PC-9 (cell line): ENCODE measurements at regions not wholly inside any gene's neighbourhood (a gene's known extent, or its start where the extent isn't known, plus 50 kb on each side); places are given as distances from the start of the nearest gene placed in this dataset.

ENCODE experiments used
- BruUV-seq: library from RNA; stranded (reverse); fragments of 400-500 nt; replicated peaks from 2 replicates; lab custom pipeline; 2021; lab: Mats Ljungman, UMichigan
- CTCF ChIA-PET: fragments of 300-600 bp; sonication (Branson Sonifier 250); formaldehyde crosslinking; loops from one replicate; lab custom pipeline; 2022; ENCODE audit warnings: antibody characterized with exemption; lab: Charles Lee
- POLR2A ChIA-PET: fragments of 300-600 bp; sonication (Branson Sonifier 250); formaldehyde crosslinking; loops from one replicate; lab custom pipeline; 2022; ENCODE audit warnings: antibody characterized with exemption; ENCODE audit not compliant: unreplicated experiment; lab: Charles Lee
- DNase-seq, 2 experiments: peaks; one replicate each; pipeline versions ENCODE4 v3.0.0 to v3.0.0-alpha.2; 2015 to 2022; ENCODE audit warnings: mixed read lengths in 1 of 2
- H2AFZ ChIP-seq: fragments of 200-600 bp; sonication (generic); 2 replicates; pipeline ENCODE4 v1.8.1; 2017; ENCODE audit warnings: antibody characterized with exemption
- H3F3A ChIP-seq: fragments of 200-600 bp; sonication (generic); 2 replicates; pipeline ENCODE4 v1.8.1; 2017; ENCODE audit warnings: antibody characterized with exemption, mild to moderate bottlenecking, low read depth; ENCODE audit not compliant: insufficient read depth
- H3K27ac ChIP-seq: fragments of 200-600 bp; sonication (generic); 2 replicates; pipeline ENCODE4 v1.6.1; 2016; ENCODE audit warnings: mixed run types
- H3K27me3 ChIP-seq: fragments of 200-600 bp; sonication (generic); 2 replicates; pipeline ENCODE4 v1.6.1; 2016; ENCODE audit warnings: low read depth, mixed run types; ENCODE audit not compliant: insufficient read depth
- H3K36me3 ChIP-seq: fragments of 200-600 bp; sonication (generic); 2 replicates; pipeline ENCODE4 v1.6.1; 2016; ENCODE audit warnings: low read depth, mixed run types
- H3K4me1 ChIP-seq: fragments of 200-600 bp; sonication (generic); replicated peaks from 2 replicates; pipeline ENCODE4 v1.6.1; 2016; ENCODE audit warnings: mixed run types; ENCODE audit not compliant: insufficient read depth
- H3K4me2 ChIP-seq: fragments of 200-600 bp; sonication (generic); 2 replicates; pipeline ENCODE4 v1.6.1; 2017; ENCODE audit warnings: mixed run types
- H3K4me3 ChIP-seq: fragments of 200-600 bp; sonication (generic); 2 replicates; pipeline ENCODE4 v1.6.1; 2016; ENCODE audit warnings: mixed run types
- H3K79me2 ChIP-seq: fragments of 200-600 bp; sonication (generic); 2 replicates; pipeline ENCODE4 v1.6.1; 2017; ENCODE audit warnings: low read depth, mixed run types
- H3K9me2 ChIP-seq: fragments of 200-600 bp; sonication (generic); 2 replicates; pipeline ENCODE4 v1.8.1; 2017; ENCODE audit warnings: mild to moderate bottlenecking; ENCODE audit not compliant: insufficient read depth
- H3K9me3 ChIP-seq: fragments of 200-600 bp; sonication (generic); 2 replicates; pipeline ENCODE4 v1.8.1; 2016; ENCODE audit warnings: low read depth; ENCODE audit not compliant: insufficient read depth
- H4K20me1 ChIP-seq: fragments of 200-600 bp; sonication (generic); 2 replicates; pipeline ENCODE4 v1.8.1; 2017; ENCODE audit not compliant: insufficient read depth
- CTCF ChIP-seq: fragments of 200-600 bp; sonication (generic); conservative IDR thresholded peaks from 2 replicates; pipeline ENCODE4 v1.6.1; 2017; ENCODE audit warnings: mixed run types, antibody characterized with exemption, mild to moderate bottlenecking, moderate library complexity
- EZH2 ChIP-seq: fragments of 200-600 bp; sonication (generic); IDR thresholded peaks from 2 replicates; pipeline ENCODE4 v1.8.0; 2017; ENCODE audit warnings: antibody characterized with exemption, low read depth
- intact Hi-C: fragments of 100-400 bp; cut with micrococcal nuclease; formaldehyde crosslinking; loops from one replicate; pipeline ENCODE4 v1.10.0; 2022; ENCODE audit not compliant: unreplicated experiment

- Histone ChIP-seq H3F3A (no peaks in the 10 kb centered on the region), H3K9me3 (no peaks in the 10 kb centered on the region), H3K27ac (no peak overlapping the region), H3K4me3 (no peak overlapping the region), H3K79me2 (no peaks in the 10 kb centered on the region), H3K9me2 (no peaks in the 10 kb centered on the region), H4K20me1 (no peaks in the 10 kb centered on the region), H3K4me1 (no peaks in the 10 kb centered on the region), H3K4me2 (no peak overlapping the region), H2AFZ (no peak overlapping the region), H3K27me3 (no peaks in the 10 kb centered on the region), H3K36me3 (no peaks in the 10 kb centered on the region)
- intact Hi-C loops = no loop called here
- ChIA-PET CTCF (no interaction called here), POLR2A (no interaction called here)
- DNase-seq = peak in 1 of 2 experiments; percentile 49
- TF ChIP-seq CTCF = no peak
- TF ChIP-seq EZH2 = no peak
- no TSS peak for BruUV-seq
Measured at GRCh38 chr9:78566948-78567675, 270.2 kb downstream of the PSAT1 start.

GRCh38 chr9:78567693-78568092 lies 270.8 kb downstream of the PSAT1 start:
- TF ChIP-seq CTCF = no peak
- TF ChIP-seq EZH2 = no peak
- Histone ChIP-seq H3K27ac (no peak overlapping the region), H3K9me3 (no peaks in the 10 kb centered on the region), H3K79me2 (no peaks in the 10 kb centered on the region), H4K20me1 (no peaks in the 10 kb centered on the region), H3K27me3 (no peaks in the 10 kb centered on the region), H3K4me2 (no peak overlapping the region), H3F3A (no peaks in the 10 kb centered on the region), H3K36me3 (no peaks in the 10 kb centered on the region), H3K9me2 (no peaks in the 10 kb centered on the region), H3K4me1 (no peaks in the 10 kb centered on the region), H3K4me3 (no peak overlapping the region), H2AFZ (no peak overlapping the region)
- intact Hi-C loops = no loop called here
- POLR2A ChIA-PET = no interaction called here
- CTCF ChIA-PET = no interaction called here
- no peak for DNase-seq
- no TSS peak for BruUV-seq

GRCh38 chr9:78568774-78569173 lies 271.8 kb downstream of the PSAT1 start:
- intact Hi-C loops = no loop called here
- ChIA-PET POLR2A (interaction anchor here (0.6 kb wide), 1 partner anchor 860 kb away, joined by 3 read pairs; no protein-coding TSS in a partner anchor), CTCF (no interaction called here)
- no peaks in the 10 kb centered on the region for H3K79me2 ChIP-seq
- no peak overlapping the region for H3K27ac ChIP-seq
- no peaks in the 10 kb centered on the region for H3K36me3 ChIP-seq
- no peaks in the 10 kb centered on the region for H3K27me3 ChIP-seq
- no peak for TF ChIP-seq EZH2
- no peak for TF ChIP-seq CTCF
- H3K9me2 ChIP-seq = no peaks in the 10 kb centered on the region
- DNase-seq = no peak
- BruUV-seq = no TSS peak
- no peak overlapping the region for H2AFZ ChIP-seq
- no peaks in the 10 kb centered on the region for H3K9me3 ChIP-seq
- no peak overlapping the region for H3K4me3 ChIP-seq
- no peaks in the 10 kb centered on the region for H4K20me1 ChIP-seq
- H3K4me2 ChIP-seq = no peak overlapping the region
- H3F3A ChIP-seq = no peaks in the 10 kb centered on the region
- H3K4me1 ChIP-seq = no peaks in the 10 kb centered on the region
